ENCODE measurements at regions not wholly inside any gene's neighbourhood (a gene's known extent, or its start where the extent isn't known, plus 50 kb on each side); places are given as distances from the start of the nearest gene placed in this dataset.

DNA sequence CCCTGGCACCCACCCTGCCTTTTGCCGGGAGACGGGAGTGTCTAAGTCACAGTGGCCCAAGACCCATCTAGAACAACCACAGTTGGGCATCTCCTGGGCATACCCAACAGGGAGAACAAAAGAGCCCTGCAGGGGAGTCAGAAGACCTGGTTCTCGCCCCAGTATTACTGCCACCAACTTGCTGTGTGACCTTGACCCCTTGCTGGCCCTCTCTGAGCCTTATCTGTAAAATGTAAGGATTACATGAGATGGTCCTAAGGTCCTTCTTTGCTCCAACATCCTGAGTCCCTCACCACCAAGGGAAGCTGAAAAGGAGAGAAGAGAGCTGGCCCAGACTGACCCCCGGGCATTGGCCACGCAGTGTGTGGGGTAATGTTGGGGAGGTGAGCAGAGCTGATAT lies 119.0 kb downstream of the CCT6B start:
- no peaks in the 10 kb centered on the region for H3K9me2 ChIP-seq (ENCODE audit: insufficient read depth, low read length)
- H3K4me2 ChIP-seq (ENCODE audit: low read length) = no peak overlapping the region
- H3K27me3 ChIP-seq (ENCODE audit: insufficient read depth, low read depth, low read length) = no peaks in the 10 kb centered on the region
- no peaks in the 10 kb centered on the region for H3K36me3 ChIP-seq (ENCODE audit: insufficient read depth, low read length)
- TF ChIP-seq SMC3 (conservative IDR thresholded peaks at IDR 0.05; ENCODE audit: poor library complexity) (no peak), MXI1 (conservative IDR thresholded peaks at IDR 0.05; ENCODE audit: poor library complexity, severe bottlenecking) (no peak), REST (IDR thresholded peaks at IDR 0.05; ENCODE audit: borderline replicate concordance) (no peak), CTCF (IDR thresholded peaks at IDR 0.05; ENCODE audit: poor library complexity, severe bottlenecking) (no peak), EZH2 (IDR thresholded peaks at IDR 0.05; ENCODE audit: borderline replicate concordance, insufficient read depth, low read length, poor library complexity, severe bottlenecking) (no peak), EP300 (conservative IDR thresholded peaks at IDR 0.05; ENCODE audit: poor library complexity, severe bottlenecking) (no peak), RAD21 (conservative IDR thresholded peaks at IDR 0.05) (no peak), POLR2AphosphoS5 (IDR thresholded peaks at IDR 0.05) (no peak), TAF1 (IDR thresholded peaks at IDR 0.05; ENCODE audit: low read depth) (no peak)
- H4K20me1 ChIP-seq (ENCODE audit: insufficient read depth) = no peaks in the 10 kb centered on the region
- no peak overlapping the region for H2AFZ ChIP-seq (ENCODE audit: low read depth, low read length)
- H3F3A ChIP-seq (ENCODE audit: insufficient read depth, low read length, poor library complexity, severe bottlenecking) = no peaks in the 10 kb centered on the region
- no peaks in the 10 kb centered on the region for H3K79me2 ChIP-seq (replicated peaks; ENCODE audit: insufficient read depth, low read length)
- no peak overlapping the region for H3K27ac ChIP-seq (ENCODE audit: low read length)
- no peaks in the 10 kb centered on the region for H3K9me3 ChIP-seq (ENCODE audit: low read length)
- no peak overlapping the region for H3K4me3 ChIP-seq (ENCODE audit: low read length)
- no peak overlapping the region for H3K9ac ChIP-seq (ENCODE audit: low read length)

DNA sequence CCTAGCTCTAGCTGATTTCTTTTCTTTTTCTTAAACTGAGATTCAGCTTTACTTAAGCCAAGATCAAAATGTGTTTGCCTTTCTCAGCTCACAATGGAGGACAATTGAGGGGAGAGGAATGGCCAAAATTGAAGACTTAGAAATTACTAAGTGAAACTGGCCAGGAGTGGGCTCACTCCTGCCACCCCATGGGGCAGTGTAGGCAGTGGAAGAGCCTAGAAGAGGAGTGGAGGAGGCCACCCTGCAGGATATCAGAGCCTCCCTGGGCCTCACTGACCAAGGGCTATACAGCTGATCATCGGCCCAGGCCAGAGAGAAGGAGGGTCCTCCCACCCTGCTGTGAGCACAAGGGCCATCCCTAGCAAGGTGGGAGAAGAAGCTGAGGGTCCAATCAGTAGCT lies 119.8 kb downstream of the CCT6B start:
- Histone ChIP-seq H4K20me1 (ENCODE audit: insufficient read depth) (no peaks in the 10 kb centered on the region), H3K27me3 (ENCODE audit: insufficient read depth, low read depth, low read length) (no peaks in the 10 kb centered on the region), H3K9me3 (ENCODE audit: low read length) (no peaks in the 10 kb centered on the region), H2AFZ (ENCODE audit: low read depth, low read length) (no peak overlapping the region), H3K4me2 (ENCODE audit: low read length) (no peak overlapping the region), H3K9ac (ENCODE audit: low read length) (no peak overlapping the region), H3K79me2 (replicated peaks; ENCODE audit: insufficient read depth, low read length) (no peaks in the 10 kb centered on the region), H3F3A (ENCODE audit: insufficient read depth, low read length, poor library complexity, severe bottlenecking) (no peaks in the 10 kb centered on the region), H3K9me2 (ENCODE audit: insufficient read depth, low read length) (no peaks in the 10 kb centered on the region), H3K36me3 (ENCODE audit: insufficient read depth, low read length) (no peaks in the 10 kb centered on the region), H3K27ac (ENCODE audit: low read length) (no peak overlapping the region), H3K4me3 (ENCODE audit: low read length) (no peak overlapping the region)
- TF ChIP-seq REST (IDR thresholded peaks at IDR 0.05; ENCODE audit: borderline replicate concordance) (no peak), EZH2 (IDR thresholded peaks at IDR 0.05; ENCODE audit: borderline replicate concordance, insufficient read depth, low read length, poor library complexity, severe bottlenecking) (no peak), EP300 (conservative IDR thresholded peaks at IDR 0.05; ENCODE audit: poor library complexity, severe bottlenecking) (no peak), SMC3 (conservative IDR thresholded peaks at IDR 0.05; ENCODE audit: poor library complexity) (no peak), MXI1 (conservative IDR thresholded peaks at IDR 0.05; ENCODE audit: poor library complexity, severe bottlenecking) (no peak), POLR2AphosphoS5 (IDR thresholded peaks at IDR 0.05) (no peak)

Data from neural cell (in vitro differentiated cells).